AG04449 (cell line): ENCODE measurements at regions not wholly inside any gene's neighbourhood (a gene's known extent, or its start where the extent isn't known, plus 50 kb on each side); places are given as distances from the start of the nearest gene placed in this dataset.

Experiments used
- CTCF ChIA-PET: fragments of 350-600 bp; formaldehyde crosslinking; extraction: SDS; loops from one replicate; lab custom pipeline; 2021; ENCODE audit warnings: antibody characterized with exemption; lab: Yijun Ruan, JAX
- POLR2A ChIA-PET: fragments of 400-600, 350-600 bp; formaldehyde crosslinking; extraction: SDS; loops from one replicate; lab custom pipeline; 2020; ENCODE audit warnings: antibody characterized with exemption, inconsistent platforms; lab: Yijun Ruan, JAX
- DNase-seq: peaks from one replicate; pipeline ENCODE4 v3.0.0-alpha.2; 2010; ENCODE audit warnings: low read depth, low spot score
- H3K4me3 ChIP-seq: 2 replicates; pipeline ENCODE4 v1.5.1; 2011; ENCODE audit warnings: low read depth, mild to moderate bottlenecking, control low read depth, low read length
- TF ChIP-seq, protein P1 (sequence below): IDR thresholded peaks from one replicate; pipeline ENCODE4 v1.5.1; 2011; ENCODE audit warnings: mild to moderate bottlenecking, moderate library complexity, low read length, control low read depth, inconsistent platforms; ENCODE audit not compliant: insufficient read depth; ENCODE audit errors: missing control alignments

DNA sequence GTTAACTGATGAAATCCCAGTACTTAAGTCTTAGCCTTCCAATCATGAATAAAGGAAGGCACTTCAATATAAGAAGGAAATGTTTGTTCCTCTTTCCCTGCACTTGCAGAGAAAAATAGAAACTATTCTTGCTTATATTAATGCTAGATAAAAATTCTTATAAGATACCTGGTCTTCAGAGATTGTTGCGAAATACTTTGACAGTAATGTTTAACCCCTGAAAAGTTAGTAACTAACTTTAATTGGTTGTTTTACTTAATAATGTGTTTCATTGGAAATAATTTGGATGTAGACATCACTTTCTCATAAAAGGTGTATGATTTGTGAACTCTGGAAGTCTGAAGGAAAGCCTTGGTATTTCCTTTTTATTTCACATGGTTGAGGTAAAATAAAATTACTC lies 294.2 kb upstream of the SYNCRIP start:
- DNase-seq: no peak
- H3K4me3 ChIP-seq: no peak overlapping the region
- CTCF ChIA-PET: no interaction called here
- TF ChIP-seq, protein P1, sequence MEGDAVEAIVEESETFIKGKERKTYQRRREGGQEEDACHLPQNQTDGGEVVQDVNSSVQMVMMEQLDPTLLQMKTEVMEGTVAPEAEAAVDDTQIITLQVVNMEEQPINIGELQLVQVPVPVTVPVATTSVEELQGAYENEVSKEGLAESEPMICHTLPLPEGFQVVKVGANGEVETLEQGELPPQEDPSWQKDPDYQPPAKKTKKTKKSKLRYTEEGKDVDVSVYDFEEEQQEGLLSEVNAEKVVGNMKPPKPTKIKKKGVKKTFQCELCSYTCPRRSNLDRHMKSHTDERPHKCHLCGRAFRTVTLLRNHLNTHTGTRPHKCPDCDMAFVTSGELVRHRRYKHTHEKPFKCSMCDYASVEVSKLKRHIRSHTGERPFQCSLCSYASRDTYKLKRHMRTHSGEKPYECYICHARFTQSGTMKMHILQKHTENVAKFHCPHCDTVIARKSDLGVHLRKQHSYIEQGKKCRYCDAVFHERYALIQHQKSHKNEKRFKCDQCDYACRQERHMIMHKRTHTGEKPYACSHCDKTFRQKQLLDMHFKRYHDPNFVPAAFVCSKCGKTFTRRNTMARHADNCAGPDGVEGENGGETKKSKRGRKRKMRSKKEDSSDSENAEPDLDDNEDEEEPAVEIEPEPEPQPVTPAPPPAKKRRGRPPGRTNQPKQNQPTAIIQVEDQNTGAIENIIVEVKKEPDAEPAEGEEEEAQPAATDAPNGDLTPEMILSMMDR: no peak
- POLR2A ChIA-PET: no interaction called here

DNA sequence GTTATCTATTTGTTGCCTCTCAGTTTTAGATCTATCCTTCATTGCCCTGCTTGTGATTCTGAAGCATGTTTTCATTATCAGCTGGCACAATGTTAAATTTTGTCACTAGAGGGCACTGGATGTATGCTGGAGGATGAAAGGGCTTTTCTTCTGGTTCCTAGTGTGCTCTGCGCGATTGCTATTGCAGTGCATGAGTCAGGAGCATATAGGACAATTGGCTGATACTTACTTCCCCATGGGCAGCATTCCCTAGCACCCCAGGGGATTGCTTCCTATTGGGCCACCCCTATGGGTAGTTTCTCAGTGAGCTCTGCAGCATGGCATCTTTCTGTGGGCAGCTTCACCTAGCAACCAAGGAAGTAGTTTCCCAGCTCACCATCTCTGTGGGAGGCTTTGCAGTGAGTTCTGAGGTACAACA lies 280.3 kb upstream of the SYNCRIP start:
- POLR2A ChIA-PET: no interaction called here
- CTCF ChIA-PET: interaction anchor here (1.3 to 3.3 kb wide), 3 partner anchors 11 to 936 kb away, joined by 6 to 12 read pairs (median 8); no protein-coding TSS in a partner anchor
- peak; percentile 19 for DNase-seq

DNA sequence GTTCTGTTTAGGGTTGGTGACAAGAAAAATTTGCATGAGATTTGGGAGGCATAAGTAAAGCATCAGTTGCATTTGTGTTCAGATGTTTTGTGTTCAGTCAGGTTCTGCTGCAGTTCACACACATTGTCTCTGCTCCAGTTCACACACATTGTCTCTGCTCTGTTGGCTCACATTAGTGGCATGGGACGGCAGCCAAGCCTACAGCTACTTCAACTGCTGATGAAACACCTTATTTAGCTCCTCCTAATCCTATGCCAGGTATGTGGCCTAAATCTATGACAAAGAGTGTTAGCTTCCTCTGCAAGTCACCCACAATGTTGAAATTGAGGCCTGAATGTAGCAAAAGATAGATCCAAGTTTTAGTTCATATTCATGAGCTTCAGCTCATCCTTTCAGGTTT lies 278.1 kb upstream of the SYNCRIP start:
- TF ChIP-seq, protein P1: no peak
- ChIA-PET CTCF (interaction anchor here (2.4 to 3.3 kb wide), 2 partner anchors 9 to 935 kb away, joined by 8 to 12 read pairs; no protein-coding TSS in a partner anchor), POLR2A (no interaction called here)

More for the DNA sequence above, 280.3 kb upstream of the SYNCRIP start:
- no peak overlapping the region for H3K4me3 ChIP-seq
- TF ChIP-seq, protein P1: peak; percentile 53

DNA sequence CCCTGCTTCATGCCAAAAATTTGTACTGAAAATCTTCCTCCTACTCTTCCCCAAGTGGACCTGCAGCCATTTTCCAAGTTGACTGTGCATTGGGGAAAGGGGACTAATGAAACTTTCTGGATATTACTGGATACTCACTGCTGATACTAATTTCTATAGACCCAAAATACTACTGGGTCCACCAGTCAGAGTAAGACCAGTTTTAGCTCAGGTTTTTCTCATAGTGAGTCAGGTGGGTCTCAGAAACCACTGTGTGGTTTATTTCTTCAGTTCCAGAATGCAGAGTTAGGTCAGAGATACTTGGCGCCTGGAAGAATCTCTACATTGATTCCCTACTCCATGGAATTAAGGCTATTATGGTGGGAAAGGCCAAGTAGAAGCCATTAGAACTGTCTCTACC lies 274.8 kb upstream of the SYNCRIP start:
- ChIA-PET CTCF (interaction anchor here (0.6 kb wide), 1 partner anchor 52 kb away, joined by 3 read pairs; no protein-coding TSS in a partner anchor), POLR2A (no interaction called here)
- H3K4me3 ChIP-seq: no peak overlapping the region
- DNase-seq: no peak
- TF ChIP-seq, protein P1: no peak

More for the DNA sequence above, 278.1 kb upstream of the SYNCRIP start:
- no peak for DNase-seq
- H3K4me3 ChIP-seq: no peak overlapping the region

DNA sequence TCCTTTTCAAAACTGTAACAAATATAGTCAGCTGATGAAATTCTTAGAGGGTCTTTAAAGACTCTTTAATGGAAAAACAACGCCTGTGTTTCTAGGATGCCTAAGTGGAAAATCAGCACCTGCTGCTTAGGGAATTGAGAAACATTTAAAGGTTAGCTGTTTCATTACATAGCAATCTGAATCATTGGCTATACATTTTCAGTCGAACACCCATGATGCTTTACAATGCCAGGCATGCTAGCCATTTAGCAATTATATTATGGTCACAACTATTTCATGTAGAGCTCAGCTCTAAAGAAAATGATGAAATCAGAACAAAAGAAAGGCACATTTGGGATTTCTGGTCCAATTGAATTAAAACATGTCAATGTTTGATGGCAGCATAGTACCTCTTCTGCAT lies 270.3 kb upstream of the SYNCRIP start:
- H3K4me3 ChIP-seq: no peak overlapping the region
- TF ChIP-seq, protein P1: no peak
- ChIA-PET POLR2A (no interaction called here), CTCF (interaction anchor here (2.4 kb wide), 1 partner anchor 9 kb away, joined by 8 read pairs; no protein-coding TSS in a partner anchor)
- no peak for DNase-seq

DNA sequence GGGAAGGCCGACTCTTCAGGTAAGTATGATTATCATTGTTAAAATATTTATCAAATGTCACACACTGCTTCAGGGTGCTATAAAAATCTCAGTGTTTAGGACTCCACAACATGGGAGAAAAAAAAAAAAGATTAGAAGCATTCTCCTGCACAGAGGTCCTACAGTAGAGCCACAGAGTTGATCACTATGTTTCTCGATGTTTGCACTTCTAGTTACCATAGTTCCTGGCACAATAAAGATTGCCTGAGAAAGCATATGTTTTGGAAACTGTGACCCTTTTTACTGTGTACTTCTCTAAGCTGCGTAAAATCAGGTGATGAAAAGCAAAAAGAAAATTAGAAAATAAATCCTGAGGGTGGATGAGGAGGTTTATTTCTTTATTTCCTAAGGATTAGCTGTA lies 269.9 kb upstream of the SYNCRIP start:
- H3K4me3 ChIP-seq: no peak overlapping the region
- ChIA-PET POLR2A (no interaction called here), CTCF (interaction anchor here (2.4 kb wide), 1 partner anchor 9 kb away, joined by 8 read pairs; no protein-coding TSS in a partner anchor)
- DNase-seq: no peak
- TF ChIP-seq, protein P1: no peak
